CD14-positive monocyte (primary cell): ENCODE measurements at regions not wholly inside any gene's neighbourhood (a gene's known extent, or its start where the extent isn't known, plus 50 kb on each side); places are given as distances from the start of the nearest gene placed in this dataset.
"Not testable (repeated sequence)": the region's sequence is repeated elsewhere in the genome, so short reads cannot be mapped to it uniquely, and the experiment has no call there.

Source experiments
- DNase-seq, 3 donors: peaks; one replicate each; pipeline ENCODE4 v3.0.0-alpha.2; 2011 to 2022
- H2AFZ ChIP-seq: 2 replicates; pipeline ENCODE4 v1.6.0; 2012; ENCODE audit warnings: mild to moderate bottlenecking, low read depth, low read length, inconsistent platforms; ENCODE audit not compliant: insufficient read depth, poor library complexity, severe bottlenecking
- H3K27ac ChIP-seq, 2 donors: 1 replicate in 1 of 2; 2 replicates in 1 of 2; pipeline ENCODE4 v1.5.1; 2012 to 2013; ENCODE audit warnings: low read length in 2 of 2, control low read depth in 1 of 2, inconsistent platforms in 1 of 2, low read depth in 1 of 2, mild to moderate bottlenecking in 1 of 2
- H3K27me3 ChIP-seq, 2 donors: one replicate each; pipeline versions ENCODE4 v1.6.0 to v1.6.1; 2011 to 2013; ENCODE audit warnings: low read length in 2 of 2; ENCODE audit not compliant: control insufficient read depth in 2 of 2, insufficient read depth in 2 of 2
- H3K36me3 ChIP-seq, 2 donors: replicated peaks in 1 of 2; 1 replicate in 1 of 2; 2 replicates in 1 of 2; pipeline versions ENCODE4 v1.5.1 to v1.6.1; 2012 to 2013; ENCODE audit warnings: low read length in 2 of 2, control low read depth in 1 of 2, inconsistent platforms in 1 of 2, mild to moderate bottlenecking in 1 of 2; ENCODE audit not compliant: insufficient read depth in 2 of 2, control insufficient read depth in 1 of 2
- H3K4me1 ChIP-seq, 2 donors: 1 replicate in 1 of 2; 2 replicates in 1 of 2; pipeline versions ENCODE4 v1.5.1 to v1.6.1; 2012 to 2013; ENCODE audit warnings: low read length in 2 of 2, control low read depth in 1 of 2, inconsistent platforms in 1 of 2, mild to moderate bottlenecking in 1 of 2, moderate library complexity in 1 of 2; ENCODE audit not compliant: insufficient read depth in 2 of 2, control insufficient read depth in 1 of 2
- H3K4me2 ChIP-seq: replicated peaks from 2 replicates; pipeline ENCODE3; 2012; ENCODE audit warnings: low read length, moderate library complexity, mild to moderate bottlenecking; ENCODE audit not compliant: poor library complexity, severe bottlenecking; ENCODE audit errors: extremely low read depth
- H3K4me3 ChIP-seq, 3 experiments: fragments of 200-600 bp in 1 of 3; sonication (generic) in 1 of 3; replicated peaks in 1 of 3; 1 replicate in 2 of 3; 2 replicates in 1 of 3; pipeline ENCODE4 v1.5.1; 2011 to 2013; ENCODE audit warnings: low read length in 3 of 3, mild to moderate bottlenecking in 3 of 3, control low read depth in 2 of 3, low read depth in 2 of 3, inconsistent platforms in 1 of 3, moderate library complexity in 1 of 3
- H3K79me2 ChIP-seq: 2 replicates; pipeline ENCODE4 v1.6.0; 2012; ENCODE audit warnings: mild to moderate bottlenecking, control low read depth, inconsistent platforms, low read length, moderate library complexity; ENCODE audit not compliant: insufficient read depth
- H3K9ac ChIP-seq: 2 replicates; pipeline ENCODE4 v1.6.0; 2017; ENCODE audit warnings: low read length, mild to moderate bottlenecking; ENCODE audit not compliant: insufficient read depth, poor library complexity, severe bottlenecking
- H3K9me3 ChIP-seq, 2 donors: replicated peaks in 1 of 2; 1 replicate in 1 of 2; 2 replicates in 1 of 2; pipeline versions ENCODE4 v1.5.1 to v1.6.1; 2012 to 2013; ENCODE audit warnings: low read length in 2 of 2, control low read depth in 1 of 2; ENCODE audit not compliant: control insufficient read depth in 1 of 2, insufficient read depth in 1 of 2
- H4K20me1 ChIP-seq: 2 replicates; pipeline ENCODE4 v1.6.0; 2012; ENCODE audit warnings: mild to moderate bottlenecking, low read length, control low read depth, moderate library complexity; ENCODE audit not compliant: insufficient read depth
- H3K27ac Mint-ChIP-seq, 7 donors: one replicate each; pipeline ENCODE4 v1.8.0; 2020; ENCODE audit warnings: mild to moderate bottlenecking in 7 of 7, mixed read lengths in 7 of 7, moderate library complexity in 6 of 7, inconsistent platforms in 2 of 7
- H3K27me3 Mint-ChIP-seq, 3 donors: one replicate each; pipeline ENCODE4 v1.8.0; 2021 to 2022; ENCODE audit warnings: low read depth in 3 of 3, mild to moderate bottlenecking in 3 of 3, mixed read lengths in 3 of 3, moderate library complexity in 3 of 3, inconsistent platforms in 1 of 3
- H3K36me3 Mint-ChIP-seq, 2 donors: one replicate each; pipeline ENCODE4 v1.8.0; 2020; ENCODE audit warnings: mixed read lengths in 2 of 2, inconsistent platforms in 1 of 2, mild to moderate bottlenecking in 1 of 2
- H3K4me1 Mint-ChIP-seq: one replicate; pipeline ENCODE4 v1.8.0; 2020; ENCODE audit warnings: mild to moderate bottlenecking, mixed read lengths
- H3K4me3 Mint-ChIP-seq, 2 donors: one replicate each; pipeline ENCODE4 v1.8.0; 2020; ENCODE audit warnings: mild to moderate bottlenecking in 2 of 2, mixed read lengths in 2 of 2, moderate library complexity in 1 of 2
- H3K9me3 Mint-ChIP-seq, 7 donors: one replicate each; pipeline ENCODE4 v1.8.0; 2020 to 2022; ENCODE audit warnings: mixed read lengths in 7 of 7, mild to moderate bottlenecking in 6 of 7, moderate library complexity in 6 of 7, inconsistent platforms in 2 of 7
- WGBS: methylation state at CpG from one replicate; pipeline ENCODE4 v1.1.5; 2013; ENCODE audit warnings: missing lambda C conversion rate; ENCODE audit not compliant: insufficient coverage; 5-methylcytosine and 5-hydroxymethylcytosine counted together
- intact Hi-C, 2 donors: fragments of 100-400 bp; cut with micrococcal nuclease; formaldehyde crosslinking; loops; one replicate each; pipeline versions ENCODE4 v1.15.0 to v1.15.1; 2023

DNA sequence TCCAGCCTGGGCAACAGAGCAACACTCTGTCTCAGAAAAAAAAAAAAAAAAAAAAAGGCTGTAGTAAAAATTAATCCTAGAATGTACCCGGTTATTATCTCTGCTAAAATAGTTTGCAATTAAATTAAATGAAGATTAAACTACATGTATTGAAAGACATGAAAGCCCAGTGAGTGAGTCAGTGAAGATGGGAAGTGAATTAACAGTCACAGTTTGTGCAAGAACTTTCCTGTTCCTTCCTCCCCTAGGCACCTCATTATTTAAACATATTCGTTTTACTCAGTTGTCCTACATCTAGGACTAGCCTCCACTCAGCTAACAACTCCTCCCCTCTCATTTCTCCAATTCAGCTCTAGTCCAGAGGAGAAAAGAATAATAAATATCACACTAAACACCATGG, 88.2 kb downstream of the CDRT15L2 start:
- H3K4me3 ChIP-seq, H3K4me3 Mint-ChIP-seq, H4K20me1 ChIP-seq, H3K27me3 ChIP-seq, H3K9me3 Mint-ChIP-seq, H3K27me3 Mint-ChIP-seq, H3K36me3 ChIP-seq, H3K79me2 ChIP-seq, H3K27ac ChIP-seq, H3K36me3 Mint-ChIP-seq, H3K4me2 ChIP-seq, intact Hi-C loops, H2AFZ ChIP-seq, H3K9me3 ChIP-seq, H3K9ac ChIP-seq: not testable (repeated sequence)
- peak overlapping the region; percentile 8 to 87 (median 78) for H3K27ac Mint-ChIP-seq
- H3K4me1 ChIP-seq, result peaks cover 28 to 35% of the 10 kb centered on the region in 2 donors
- H3K4me1 Mint-ChIP-seq, result peaks cover 27% of the 10 kb centered on the region
- WGBS, result no CpG with 5 or more reads among the region's 2 CpGs
- peak; percentile 21 to 62 (median 24) for DNase-seq

DNA sequence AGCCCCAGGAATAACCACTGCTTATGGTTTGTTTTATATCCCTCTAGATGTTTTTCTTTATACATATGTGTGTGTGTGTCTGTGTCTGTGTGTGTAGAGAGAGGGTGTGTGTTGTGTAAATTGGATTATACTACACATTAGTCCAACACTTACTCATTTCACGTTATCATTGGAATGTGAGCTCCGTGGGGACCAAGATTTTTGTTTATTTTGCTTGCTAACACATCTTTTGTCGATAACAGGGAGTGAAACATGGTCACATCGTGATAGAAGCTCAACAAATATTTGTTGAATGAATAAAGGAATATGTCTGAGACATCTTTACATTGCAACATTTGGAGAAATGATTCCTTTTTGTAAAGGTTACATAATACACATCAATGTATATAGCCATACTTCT, 88.8 kb downstream of the CDRT15L2 start:
- H3K36me3 ChIP-seq, H4K20me1 ChIP-seq, intact Hi-C loops, H2AFZ ChIP-seq, H3K79me2 ChIP-seq, H3K27me3 Mint-ChIP-seq, H3K4me3 ChIP-seq, H3K9me3 ChIP-seq, DNase-seq, H3K4me2 ChIP-seq, H3K27ac ChIP-seq, H3K9ac ChIP-seq, H3K4me3 Mint-ChIP-seq, H3K9me3 Mint-ChIP-seq, H3K27me3 ChIP-seq, H3K36me3 Mint-ChIP-seq: not testable (repeated sequence)
- H3K4me1 ChIP-seq, result peaks cover 28 to 35% of the 10 kb centered on the region in 2 donors
- no CpG with 5 or more reads among the region's 4 CpGs for whole genome bisulfite sequencing
- Mint-ChIP-seq H3K27ac (peak overlapping the region; percentile 56 to 87 (median 76)), H3K4me1 (peaks cover 31% of the 10 kb centered on the region)

DNA sequence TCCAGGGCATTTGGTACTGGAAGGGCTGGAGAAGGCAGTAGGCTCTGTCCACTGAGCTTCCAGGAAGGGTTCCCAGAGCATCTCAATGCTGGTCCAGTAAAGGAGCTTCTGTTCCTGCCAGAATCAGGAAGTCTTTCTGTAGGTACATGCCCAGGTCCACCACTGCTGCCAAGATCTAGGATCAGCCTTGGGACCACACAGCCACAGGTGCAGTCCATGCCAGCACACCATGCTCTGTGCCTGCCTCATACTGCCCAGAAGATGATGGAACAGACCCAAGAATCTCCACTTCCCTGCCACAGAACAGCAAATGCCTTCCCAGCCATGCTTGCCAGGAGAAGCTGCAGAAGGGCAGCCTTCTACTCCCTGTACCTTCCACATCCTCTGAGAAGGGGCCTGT, 89.3 kb downstream of the CDRT15L2 start:
- H3K4me1 ChIP-seq, result peaks cover 31 to 35% of the 10 kb centered on the region in 2 donors
- H3K9ac ChIP-seq, H3K79me2 ChIP-seq, H3K27me3 ChIP-seq, H3K36me3 ChIP-seq, H3K27ac Mint-ChIP-seq, H3K4me3 Mint-ChIP-seq, H3K4me2 ChIP-seq, DNase-seq, H3K27ac ChIP-seq, H3K9me3 ChIP-seq, H4K20me1 ChIP-seq, H2AFZ ChIP-seq, H3K4me3 ChIP-seq, intact Hi-C loops, H3K9me3 Mint-ChIP-seq, H3K36me3 Mint-ChIP-seq, H3K27me3 Mint-ChIP-seq: not testable (repeated sequence)
- peaks cover 35% of the 10 kb centered on the region for H3K4me1 Mint-ChIP-seq

DNA sequence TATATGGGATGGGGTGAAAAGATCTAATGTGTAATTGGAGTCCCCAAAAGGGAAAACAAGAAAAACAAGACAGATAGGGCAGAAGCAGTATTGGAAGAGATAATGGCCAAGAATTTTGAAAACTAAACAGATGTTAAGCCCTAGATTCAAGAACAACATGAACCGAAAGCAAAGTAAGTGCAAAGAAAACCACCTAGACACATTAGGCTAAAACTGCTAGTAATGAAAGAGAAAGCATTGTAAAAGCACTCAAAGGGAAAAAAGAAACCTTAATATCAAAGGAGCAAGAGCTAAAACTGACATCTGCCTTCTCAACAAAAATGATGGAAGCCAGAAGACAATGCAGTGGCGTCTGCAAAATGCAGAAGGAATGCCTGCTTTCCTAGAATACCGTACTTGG, 91.0 kb downstream of the CDRT15L2 start:
- H3K36me3 ChIP-seq, H3K27me3 ChIP-seq, H3K4me3 Mint-ChIP-seq, intact Hi-C loops, H3K9ac ChIP-seq, H3K27ac ChIP-seq, DNase-seq, H3K9me3 Mint-ChIP-seq, H3K27ac Mint-ChIP-seq, H3K36me3 Mint-ChIP-seq, H3K4me3 ChIP-seq, H2AFZ ChIP-seq, H3K27me3 Mint-ChIP-seq, H4K20me1 ChIP-seq, H3K4me2 ChIP-seq, H3K9me3 ChIP-seq, H3K79me2 ChIP-seq: not testable (repeated sequence)
- no CpG with 5 or more reads among the region's 3 CpGs for WGBS
- H3K4me1 Mint-ChIP-seq, result peaks cover 30% of the 10 kb centered on the region
- H3K4me1 ChIP-seq, result peaks cover 24 to 30% of the 10 kb centered on the region in 2 donors
